GM19035 (cell line): ENCODE measurements at regions not wholly inside any gene's neighbourhood (a gene's known extent, or its start where the extent isn't known, plus 50 kb on each side); places are given as distances from the start of the nearest gene placed in this dataset.
"Not testable (repeated sequence)": the region's sequence is repeated elsewhere in the genome, so short reads cannot be mapped to it uniquely, and the experiment has no call there.

Experiments used
- ATAC-seq: cut with Tn5 transposase; IDR thresholded peaks from one replicate; pipeline ENCODE4 v1.9.1; 2021; ENCODE audit not compliant: unreplicated experiment

DNA sequence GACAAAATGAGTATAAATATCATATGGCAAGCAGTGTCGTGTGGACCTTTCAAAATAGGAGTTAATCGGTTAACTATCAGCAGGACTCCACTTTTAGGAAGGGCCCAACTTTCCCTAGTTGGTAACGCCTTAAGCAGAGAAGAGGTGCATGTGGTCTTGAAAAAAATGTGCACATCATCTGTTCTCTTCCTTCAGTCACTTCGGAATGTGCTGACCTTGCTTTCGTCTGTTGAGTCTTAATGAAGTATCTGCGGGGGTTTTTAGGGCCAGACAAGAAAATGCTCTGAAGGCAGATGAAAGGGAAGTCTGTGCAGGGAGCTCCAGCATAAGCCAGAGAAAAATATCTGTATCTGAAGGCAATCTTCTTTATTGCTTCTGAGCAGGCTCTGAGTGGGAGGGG, 185.2 kb downstream of the AEBP2 start:
- ATAC-seq = no peak

DNA sequence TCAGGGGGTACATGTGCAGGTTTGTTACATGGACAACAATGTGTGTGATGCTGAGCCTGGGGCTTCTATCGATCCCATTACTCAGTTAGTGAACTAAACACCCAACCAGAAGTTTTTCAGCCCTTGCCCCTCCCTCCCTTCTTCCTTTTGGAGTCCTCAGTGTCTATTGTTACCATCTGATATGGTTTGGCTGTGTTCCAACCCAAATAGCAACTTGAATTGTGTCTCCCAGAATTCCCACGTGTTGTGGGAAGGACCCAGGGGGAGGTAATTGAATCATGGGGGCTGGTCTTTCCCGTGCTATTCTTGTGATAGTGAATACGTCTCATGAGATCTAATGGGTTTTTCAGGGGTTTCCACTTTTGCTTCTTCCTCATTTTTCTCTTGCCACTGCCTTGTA, 186.3 kb downstream of the AEBP2 start:
- ATAC-seq = not testable (repeated sequence)

DNA sequence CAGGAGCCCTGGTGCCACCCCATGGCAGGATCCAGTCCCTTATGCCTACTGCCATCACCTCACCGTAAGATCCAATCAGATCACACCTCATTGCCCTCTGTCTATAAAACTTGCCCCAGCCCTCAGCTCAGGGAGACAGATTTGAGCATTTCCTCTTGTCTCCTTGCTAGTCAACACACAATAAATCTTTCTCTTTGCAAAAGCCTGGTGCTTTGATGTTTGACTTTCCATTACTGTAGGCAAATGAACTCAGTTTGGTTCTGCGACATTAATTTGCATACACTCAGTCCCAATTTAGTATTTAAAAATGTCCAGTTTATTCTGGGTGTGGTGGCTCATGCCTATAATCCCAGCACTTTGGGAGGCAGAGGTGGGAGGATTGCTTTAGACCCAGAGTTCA, 188.4 kb downstream of the AEBP2 start:
- no peak for ATAC-seq

DNA sequence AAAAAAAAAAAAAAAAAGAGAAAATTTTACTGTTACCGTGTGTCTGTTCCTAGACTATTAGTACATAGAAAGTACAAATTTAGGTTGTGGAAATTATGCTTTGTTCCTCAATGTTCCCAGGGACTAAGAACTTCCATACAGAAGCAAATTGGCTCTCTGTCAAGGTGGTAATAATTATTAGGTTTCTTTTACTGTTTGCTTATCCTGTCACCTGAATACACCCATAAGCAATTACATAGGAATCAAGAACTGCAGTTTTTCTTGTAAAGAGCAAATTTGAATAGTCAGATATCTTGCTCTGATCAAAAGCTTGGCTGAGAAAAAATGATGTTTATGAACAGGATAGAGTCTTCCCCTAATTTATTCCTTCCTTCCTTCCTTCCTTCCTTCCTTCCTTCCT, 191.2 kb downstream of the AEBP2 start:
- ATAC-seq = no peak

DNA sequence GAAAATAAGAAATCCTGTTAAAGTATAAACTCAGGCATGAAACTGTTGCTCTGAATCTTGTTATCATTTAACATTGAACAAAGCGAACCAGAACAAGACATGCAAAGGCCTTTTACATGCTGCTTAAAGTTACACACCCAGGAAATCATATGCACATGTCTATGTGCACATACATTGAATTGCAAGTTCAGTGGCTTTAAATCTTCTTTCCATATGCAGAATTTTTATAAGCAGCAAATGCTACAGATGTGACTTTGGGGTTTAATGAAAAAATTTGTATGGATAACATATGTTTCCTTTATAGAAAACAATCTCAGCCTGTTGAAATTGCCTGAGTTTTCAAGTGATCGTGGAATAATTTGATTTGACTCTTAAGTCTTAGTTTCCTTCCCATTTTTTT, 193.9 kb downstream of the AEBP2 start:
- no peak for ATAC-seq

DNA sequence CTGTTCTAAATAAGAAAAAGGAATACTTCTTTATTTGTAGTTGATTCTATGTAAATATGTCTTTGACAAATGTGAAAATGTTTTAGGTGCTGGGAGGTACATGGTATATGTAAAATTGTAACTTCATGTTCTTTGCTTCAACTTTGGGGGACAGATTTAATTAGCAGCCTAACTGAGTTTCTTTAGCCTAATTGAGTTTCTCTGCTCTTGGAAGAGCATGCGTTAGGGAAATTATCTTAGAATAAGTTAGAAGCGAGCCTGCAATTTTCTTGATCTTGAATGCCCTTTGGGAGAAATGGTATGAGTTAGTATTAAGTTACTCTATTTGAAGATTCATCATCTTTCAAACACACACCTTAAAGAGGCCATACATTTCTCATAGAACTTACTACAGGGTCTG, 194.3 kb downstream of the AEBP2 start:
- no peak for ATAC-seq

DNA sequence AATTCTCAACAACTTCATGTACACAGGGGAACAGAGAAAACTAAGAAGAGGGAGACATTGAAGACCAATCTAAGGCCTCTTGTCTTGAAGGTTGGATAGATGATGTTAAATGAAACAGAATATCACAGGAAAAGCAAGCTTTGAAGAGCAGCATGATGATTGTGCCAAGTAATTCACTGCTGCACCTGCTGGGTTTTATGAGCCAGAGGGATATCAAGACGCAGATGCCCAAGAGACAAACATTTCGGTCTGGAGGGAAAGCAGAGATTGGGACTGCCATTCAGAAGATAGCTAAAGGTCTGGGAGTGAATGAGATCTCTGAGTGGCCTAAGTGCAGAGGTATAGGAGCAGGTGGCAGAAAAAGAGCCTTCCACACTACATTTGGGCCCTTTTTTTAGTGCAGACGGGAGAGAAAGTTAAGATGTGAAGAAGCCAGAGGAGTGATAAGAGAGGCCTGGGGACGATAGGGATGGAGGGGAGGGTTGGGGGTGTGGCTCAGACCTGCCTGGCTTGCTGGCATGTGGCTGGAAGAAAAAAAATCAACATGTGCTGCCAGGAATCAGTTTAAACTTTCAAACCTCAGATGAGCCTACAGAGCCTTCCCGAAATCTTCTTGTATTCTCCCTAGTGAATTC, 200.6 kb downstream of the AEBP2 start:
- ATAC-seq = no peak

DNA sequence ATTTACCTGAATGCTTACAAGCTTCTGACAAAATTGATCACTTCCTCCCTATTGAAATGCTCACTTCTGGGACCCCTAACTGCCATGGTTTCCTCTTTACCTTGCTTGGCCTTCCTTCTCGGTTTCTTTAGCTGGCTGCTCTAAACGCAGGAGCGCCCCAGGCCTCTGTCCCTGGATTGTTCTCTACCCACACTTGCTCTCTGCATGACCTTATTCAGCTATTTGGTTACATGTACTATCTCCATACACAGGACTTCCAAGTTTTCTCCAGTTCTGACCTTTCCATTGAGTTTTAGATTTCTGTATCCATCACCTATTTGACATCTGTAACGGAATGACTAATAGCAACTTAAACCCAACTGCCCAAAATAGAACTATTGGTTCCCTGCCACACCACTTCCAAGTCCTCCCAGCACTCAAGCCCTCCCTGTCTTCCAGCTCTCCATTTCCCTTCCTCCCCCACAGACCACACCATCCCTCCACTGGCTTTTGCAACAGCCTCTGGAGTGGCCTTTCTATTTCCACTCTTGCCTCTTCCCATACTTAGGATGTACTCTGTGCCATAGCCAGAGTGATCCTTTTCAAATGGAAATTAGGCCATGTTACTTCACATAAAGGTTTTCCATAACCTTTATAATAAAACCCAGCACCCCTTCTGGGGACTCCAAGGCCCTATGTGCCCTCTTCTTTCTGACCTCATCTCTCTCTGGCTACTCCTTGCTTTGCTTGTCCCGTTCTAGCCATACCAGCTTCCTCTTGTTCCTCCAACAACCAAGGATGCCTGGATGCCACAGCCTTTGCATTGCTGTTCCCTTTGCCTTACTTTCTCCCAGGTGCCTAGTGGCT, 202.2 kb downstream of the AEBP2 start:
- no peak for ATAC-seq

DNA sequence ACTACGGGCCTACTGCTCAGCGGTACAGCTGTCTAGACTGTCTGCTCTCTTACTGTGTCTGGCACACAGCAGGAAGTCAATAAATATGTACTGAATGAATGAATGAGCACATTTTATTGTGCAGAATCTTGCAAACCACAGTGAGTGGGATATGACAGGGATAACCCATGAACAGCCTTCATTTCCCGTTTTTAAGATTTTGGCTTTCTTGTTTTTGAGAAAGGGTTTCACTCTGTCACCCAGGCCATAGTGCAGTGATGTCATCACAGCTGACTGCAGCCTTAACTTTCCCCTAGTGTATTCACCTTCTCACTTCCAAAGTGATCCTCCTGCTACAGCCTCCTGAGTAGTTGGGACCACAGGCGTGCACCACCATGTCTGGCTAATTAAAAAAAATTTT, 203.1 kb downstream of the AEBP2 start:
- no peak for ATAC-seq

DNA sequence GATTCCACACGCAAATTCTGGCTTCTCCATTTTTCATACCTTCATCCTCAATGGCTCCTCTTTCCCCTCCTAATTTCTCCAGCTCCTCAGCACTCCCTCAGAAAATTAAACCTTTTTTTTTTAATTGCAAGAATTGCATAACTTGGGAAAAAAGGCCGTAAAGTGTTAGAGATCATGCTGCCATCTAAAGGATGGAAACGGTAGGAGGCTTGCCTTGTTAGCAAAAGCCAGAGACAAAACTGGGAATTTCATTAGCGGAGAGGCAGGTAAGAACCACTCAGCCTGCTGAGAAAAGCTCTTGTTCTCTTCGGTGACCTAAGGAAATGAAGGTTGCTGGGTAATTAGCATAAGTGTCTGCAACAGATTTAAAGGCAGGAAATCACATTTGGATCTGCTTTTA, 204.3 kb downstream of the AEBP2 start:
- no peak for ATAC-seq

DNA sequence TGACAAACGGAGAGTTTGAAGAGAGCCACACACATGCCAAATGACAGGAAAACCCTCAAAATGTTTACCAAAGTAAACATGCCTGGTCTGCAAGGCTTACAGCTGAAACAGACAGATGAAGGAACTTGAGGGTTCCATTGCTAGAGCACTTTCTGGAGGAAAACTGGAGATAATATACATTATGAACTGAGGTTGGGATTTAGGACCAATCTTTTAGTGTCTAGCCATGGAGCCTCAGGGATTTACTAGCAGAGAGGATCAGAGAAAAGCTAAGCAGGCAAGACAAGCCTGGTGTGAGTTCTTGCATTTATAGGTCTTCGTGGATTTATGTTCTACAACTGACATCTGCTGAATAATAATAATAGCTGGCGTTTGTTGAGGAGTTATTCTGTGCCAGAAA, 205.3 kb downstream of the AEBP2 start:
- ATAC-seq = no peak

DNA sequence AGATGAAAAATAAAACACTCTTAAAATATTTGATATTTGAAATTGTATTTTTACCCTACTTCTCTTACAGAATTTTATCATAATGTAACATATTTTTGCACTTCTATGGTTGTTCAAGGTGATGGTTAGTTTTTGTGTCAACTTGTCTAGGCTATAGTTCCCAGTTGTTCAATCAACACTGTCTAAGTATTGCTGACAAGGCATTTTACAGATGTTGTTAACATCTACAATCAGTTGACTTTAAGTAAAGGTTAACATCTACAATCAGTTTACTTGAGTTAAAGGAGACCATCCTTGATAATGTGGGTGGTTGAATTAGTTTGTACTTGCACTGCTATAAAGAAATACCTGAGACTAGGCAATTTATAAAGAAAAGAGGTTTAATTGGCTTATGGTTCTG, 206.5 kb downstream of the AEBP2 start:
- ATAC-seq = no peak

DNA sequence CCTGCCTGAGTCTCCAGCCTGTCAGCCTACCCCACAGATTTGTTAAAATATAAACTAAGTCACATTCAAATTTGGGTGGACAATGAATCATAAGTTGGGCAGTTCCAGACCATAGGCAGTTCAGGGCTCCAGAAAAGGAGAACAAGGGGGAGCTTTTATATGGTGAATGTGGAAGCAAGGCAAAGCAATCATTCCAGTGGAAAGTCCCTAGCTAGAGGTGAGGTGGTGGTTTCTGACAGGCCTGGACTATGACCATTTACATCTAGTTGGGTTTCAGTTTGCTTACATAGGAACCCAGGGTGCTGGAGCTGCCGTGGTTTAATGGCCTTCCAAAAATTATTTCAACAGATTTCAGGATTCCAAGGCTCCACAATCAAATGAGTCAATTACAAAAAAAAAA, 207.3 kb downstream of the AEBP2 start:
- no peak for ATAC-seq

DNA sequence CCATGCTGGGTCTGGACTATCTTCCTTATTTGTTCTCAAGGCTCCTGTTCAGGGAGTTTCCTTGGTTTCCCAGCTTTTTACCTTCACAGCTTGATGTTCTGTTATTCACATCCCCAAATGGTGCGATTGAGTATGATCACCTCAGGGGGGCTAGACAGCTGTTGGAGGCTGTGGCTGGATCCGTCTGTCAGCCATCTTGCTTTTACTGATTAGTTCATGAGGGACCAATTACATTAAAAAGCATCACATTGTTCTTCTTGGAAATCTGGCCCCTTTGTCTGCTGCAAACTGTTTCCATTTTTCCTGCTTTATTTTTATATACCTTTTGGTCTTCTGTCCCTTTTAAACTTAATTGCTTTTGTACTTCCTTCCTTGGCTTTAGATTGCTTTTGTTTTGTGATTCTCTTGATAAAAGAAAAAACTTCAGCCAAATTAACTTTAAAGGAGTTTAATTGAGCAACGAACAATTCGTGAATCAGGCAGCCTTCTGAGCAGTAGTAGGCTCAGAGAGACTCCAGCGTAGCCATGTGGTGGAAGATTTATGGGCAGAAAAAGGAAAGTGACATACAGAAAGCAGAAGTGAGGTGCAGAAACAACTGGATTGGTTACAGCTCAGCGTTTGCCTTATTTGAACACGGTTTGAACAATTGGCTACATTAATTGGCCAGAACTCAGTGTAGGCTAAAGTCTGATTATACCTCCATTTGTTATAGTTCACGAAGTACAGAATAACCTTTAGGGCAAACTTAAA, 208.7 kb downstream of the AEBP2 start:
- no peak for ATAC-seq

DNA sequence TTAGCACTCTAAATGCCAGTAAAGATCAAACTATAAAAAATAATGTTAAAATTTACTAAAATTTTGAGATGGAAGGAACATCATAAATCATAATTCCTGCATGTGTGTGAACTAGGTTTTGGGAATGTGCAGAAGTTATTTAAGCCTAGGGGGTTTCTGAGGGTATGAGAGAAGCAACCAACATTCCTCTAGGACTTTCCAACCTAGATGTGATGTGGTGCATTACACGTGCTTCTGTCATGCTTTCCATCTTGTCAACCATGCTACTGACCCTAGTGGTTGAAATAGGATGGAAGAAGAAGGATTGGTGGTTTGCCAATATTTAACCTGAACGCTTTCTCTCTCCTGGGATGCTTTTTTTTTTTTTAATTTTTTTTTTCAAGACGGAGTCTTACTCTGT, 209.3 kb downstream of the AEBP2 start:
- ATAC-seq = no peak

DNA sequence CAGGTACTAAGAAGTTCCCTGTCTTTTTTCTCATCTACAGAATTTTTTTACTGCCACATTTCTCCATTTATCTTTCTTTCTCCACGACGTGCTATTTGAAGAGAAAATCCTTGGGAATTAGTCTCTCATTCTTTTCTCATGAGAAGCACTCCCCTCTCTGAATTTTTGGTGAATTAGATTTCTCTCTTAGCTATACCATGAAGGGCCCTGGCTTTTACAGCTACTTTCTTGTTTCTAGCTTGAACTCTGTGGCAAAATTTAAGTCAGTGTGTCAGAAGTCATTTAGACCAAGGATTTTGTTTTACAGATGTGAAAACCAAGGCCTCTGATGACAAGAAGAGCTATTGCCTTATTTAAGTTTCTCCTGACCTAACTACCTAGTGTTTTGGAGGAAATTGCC, 213.1 kb downstream of the AEBP2 start:
- no peak for ATAC-seq

DNA sequence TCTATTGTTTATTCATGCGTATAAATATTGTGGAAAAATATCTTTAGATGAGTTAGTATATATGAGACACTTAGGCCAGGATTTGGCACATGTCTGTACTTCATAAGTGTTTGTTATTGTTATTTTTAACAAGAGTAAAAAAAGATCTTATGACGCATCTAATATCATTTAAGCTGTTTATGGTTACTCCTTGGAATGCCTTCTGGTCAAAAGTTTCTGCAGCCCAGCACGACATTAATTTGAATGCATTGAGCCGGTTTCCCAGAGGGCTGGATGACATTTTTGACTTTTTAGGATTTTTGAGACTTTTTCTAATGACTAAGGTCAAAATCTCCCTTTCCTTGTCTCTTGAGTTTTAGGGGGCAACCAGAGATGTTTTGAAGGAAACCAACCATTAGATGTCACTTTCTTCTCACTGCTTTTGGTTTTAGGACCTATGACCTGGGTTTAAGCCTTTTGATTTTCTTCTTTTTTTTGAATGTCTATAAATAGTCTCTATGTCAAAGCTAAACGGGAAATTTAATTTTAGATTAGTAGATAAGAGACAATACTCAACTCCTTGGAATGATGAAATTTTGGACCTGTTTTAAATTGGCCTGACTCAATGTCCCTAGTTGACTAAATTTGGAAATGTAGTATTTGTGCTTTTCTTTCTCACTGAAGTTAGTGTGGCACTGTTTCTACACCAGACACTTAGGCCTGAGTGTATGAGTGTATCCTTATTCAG, 215.5 kb downstream of the AEBP2 start:
- no peak for ATAC-seq

DNA sequence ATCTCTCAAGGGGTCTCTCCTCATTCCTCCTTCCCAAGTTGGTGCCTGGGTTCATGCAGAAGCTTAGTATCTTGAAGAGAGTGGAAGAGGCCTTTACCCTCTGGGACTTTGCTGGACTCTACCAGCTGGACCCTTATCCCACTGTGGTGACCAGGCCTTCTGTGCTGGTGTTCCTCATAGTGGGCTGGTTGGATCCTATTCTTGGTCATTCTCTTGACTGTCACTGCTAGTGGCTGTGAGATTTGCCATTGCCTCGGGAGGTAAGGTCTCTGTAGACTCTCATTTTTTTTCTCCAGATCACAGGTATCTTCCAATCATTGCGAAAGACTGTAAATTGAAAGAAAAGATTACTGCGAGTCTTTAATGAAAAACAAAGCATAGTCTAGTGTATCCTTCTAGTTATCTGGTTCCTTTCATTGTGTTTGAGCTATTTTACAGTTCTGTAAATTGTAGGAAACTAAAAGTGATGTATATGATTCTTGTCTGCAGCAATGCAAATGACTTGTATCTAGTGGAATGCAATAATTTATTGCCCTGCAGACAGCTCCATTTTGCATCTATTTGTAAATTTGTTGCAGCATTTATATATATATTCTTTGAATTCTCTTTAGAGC, 217.9 kb downstream of the AEBP2 start:
- no peak for ATAC-seq

DNA sequence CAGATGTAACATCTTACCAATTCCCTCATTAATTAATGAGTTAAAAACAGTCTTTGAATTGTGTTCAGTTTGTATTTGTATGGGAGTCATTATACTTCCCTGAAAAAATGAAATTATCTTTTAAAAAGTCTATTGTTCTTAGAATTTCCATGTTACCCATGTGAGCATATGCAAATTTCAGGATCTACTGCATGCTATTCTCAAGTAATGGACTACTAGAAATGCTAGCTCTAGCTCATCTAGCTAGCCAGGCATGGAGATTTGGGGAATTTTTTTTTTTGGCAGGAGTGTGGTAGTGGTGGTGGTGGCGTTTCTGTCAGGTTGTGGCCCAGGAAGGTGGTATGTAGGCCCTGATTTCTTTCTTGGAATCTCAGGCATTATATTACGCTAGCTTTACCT, 218.4 kb downstream of the AEBP2 start:
- ATAC-seq = no peak

DNA sequence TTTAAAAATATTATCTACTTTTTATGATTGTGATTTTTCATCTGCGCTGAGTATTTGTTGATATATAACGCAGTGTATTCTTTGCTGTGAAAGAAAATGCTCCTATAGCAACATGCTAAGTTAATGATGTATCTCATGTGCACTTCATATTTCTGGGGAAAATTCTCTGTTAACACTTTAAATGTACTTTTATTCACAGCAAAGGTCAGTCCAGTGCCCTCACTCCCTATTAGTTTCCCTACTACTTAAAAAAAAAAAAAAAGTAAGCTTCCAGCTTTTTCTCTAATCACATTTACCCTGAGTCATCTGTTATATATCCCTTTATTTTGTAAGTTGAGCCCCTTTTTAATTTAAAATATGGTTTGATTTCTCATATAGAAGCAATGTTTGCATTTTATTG, 219.8 kb downstream of the AEBP2 start:
- no peak for ATAC-seq

DNA sequence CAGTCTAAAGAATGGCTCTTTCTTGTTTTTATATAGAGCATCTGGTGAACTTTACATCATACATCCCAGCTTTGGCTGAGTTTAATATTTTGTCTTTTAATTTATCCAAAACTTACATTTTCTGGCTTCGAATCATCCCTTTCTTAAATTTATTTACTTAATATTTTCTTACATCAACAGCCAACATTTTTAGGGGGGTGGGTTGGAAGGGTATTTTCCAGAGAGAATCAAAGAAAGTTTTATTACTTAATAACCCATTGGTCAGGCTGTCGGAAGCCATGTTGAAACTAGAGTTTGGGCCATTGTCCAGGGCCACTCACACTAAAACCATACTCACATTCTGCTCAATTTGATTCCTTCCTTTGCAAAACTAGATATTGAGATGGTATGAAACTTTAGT, 220.2 kb downstream of the AEBP2 start:
- ATAC-seq = no peak
